ENCODE measurements at regions not wholly inside any gene's neighbourhood (a gene's known extent, or its start where the extent isn't known, plus 50 kb on each side); places are given as distances from the start of the nearest gene placed in this dataset.
A peak's percentile ranks its signal among the peaks of the same experiment; 100 is the strongest.
"Not testable (repeated sequence)": the region's sequence is repeated elsewhere in the genome, so short reads cannot be mapped to it uniquely, and the experiment has no call there.

DNA sequence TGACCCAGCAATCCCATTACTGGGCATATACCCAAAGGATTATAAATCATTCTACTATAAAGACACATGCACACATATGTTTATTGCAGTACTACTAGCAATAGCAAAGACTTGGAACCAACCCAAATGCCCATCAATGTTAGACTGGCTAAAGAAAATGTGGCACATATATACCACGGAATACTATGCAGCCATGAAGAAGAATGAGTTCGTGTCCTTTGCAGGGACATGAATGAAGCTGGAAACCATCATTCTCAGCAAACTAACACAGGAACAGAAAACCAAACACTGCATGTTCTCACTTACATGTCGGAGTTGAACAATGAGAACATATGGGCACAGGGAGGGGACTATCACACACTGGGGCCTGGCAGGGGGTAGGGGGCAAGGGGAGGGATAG, 183.0 kb downstream of the HACE1 start:
- not testable (repeated sequence) for DNase-seq (ENCODE audit: low spot score)

DNA sequence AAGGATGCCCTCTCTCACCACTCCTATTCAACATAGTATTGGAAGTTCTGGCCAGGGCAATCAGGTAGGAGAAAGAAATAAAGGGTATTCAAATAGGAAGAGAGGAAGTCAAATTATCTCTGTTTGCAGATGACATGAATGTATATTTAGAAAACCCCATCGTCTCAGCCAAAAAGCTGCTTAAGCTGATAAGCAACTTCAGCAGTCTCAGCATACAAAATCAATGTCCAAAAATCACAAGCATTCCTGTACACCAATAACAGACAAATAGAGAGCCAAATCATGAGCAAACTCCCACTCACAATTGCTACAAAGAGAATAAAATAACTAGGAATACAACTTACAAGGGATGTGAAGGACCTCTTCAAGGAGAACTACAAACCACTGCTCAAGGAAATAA, 184.6 kb downstream of the HACE1 start:
- DNase-seq (ENCODE audit: low spot score): not testable (repeated sequence)

DNA sequence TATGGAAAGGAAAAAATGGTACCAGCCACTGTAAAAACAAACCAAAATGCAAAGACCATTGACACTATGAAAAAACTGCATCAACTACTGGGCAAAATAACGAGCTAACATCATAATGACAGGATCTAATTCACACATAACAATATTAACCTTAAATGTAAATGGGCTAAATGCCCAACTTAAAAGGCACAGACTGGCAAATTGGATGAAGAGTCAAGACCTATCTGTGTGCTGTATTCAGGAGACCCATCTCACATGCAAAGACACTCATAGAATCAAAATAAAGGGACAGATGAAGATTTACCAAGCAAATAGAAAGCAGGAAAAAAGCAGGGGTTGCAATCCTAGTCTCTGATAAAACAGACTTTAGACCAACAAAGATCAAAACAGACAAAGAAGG, 186.6 kb downstream of the HACE1 start:
- DNase-seq (ENCODE audit: low spot score): not testable (repeated sequence)

DNA sequence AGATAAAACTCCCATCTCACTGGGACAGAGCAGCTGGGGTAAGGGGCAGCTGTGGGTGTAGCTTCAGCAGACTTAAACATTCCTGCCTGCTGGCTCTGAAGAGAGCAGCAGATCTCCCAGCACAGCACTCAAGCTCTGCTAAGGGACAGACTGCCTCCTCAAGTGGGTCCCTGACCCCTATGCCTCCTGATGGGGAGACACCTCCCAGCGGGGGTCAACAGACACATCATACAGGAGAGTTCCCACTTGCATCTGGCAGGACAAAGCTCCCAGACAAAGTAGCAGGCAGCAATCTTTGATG, 188.2 kb downstream of the HACE1 start:
- not testable (repeated sequence) for DNase-seq (ENCODE audit: low spot score)

DNA sequence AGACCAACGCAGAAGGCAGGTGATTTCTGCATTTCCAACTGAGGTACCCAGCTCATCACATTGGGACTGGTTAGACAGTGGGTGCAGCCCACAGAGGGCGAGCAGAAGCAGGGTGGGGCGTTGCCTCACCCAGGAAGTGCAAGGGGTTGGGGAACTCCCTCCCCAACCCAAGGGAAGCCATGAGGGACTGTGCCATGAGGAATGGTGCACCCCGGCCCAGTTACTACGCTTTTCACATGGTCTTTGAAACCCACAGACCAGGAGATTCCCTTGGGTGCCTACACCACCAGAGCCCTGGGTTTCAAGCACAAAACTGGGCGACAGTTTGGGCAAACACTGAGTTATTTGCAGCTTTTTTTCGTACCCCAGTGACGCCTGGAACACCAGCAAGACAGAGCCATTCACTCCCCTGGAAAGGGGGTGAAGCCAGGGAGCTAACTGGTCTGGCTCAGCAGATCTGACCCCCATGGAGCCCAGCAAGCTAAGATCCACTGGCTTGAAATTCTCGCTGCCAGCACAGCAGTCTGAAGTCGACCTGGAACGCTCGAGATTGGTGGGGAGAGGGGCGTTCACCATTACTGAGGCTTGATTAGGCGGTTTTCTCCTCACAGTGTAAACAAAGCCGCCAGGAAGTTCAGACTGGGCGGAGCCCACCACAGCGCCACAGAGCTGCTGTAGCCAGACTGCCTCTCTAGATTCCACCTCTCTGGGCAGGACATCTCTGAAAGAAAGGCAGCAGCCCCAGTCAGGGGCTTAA, 188.7 kb downstream of the HACE1 start:
- DNase-seq (ENCODE audit: low spot score): not testable (repeated sequence)

DNA sequence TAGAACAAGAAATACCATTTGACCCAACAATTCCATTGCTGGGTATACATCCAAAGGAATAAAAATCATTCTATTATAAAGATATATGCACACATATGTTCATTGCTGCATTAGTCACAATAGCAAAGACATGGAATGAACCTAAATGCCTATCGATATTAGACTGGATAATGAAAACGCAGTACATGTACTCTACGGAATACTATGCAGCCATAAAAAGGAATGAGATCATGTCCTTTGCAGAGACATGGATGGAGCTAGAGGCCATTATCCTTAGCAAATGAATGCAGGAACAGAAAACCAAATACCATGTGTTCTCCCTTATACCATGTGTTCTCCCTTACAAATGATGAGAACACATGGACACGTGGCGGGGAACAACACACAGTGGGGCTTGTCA, 190.2 kb downstream of the HACE1 start:
- no peak for DNase-seq (ENCODE audit: low spot score)

DNA sequence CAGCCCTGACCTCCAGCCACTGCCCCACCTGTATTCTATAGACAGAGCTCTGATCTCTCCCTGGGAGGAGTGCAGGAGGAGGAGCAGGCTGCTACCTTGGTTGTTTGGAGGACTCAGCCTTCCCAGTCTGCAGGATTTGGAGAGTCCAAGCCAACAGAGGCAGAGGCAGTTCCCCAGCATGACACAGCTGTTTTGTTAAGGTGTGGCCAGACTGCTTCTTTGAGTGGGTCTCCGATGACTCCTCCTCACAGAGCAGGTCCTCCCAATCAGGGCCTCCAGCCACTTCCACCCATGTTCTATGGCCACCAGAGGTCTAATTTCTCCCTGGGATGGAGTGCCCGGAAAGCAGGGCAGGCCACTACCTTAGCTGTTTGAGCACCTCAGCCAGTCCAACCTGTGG, 203.5 kb downstream of the HACE1 start:
- no peak for DNase-seq (ENCODE audit: low spot score)

DNA sequence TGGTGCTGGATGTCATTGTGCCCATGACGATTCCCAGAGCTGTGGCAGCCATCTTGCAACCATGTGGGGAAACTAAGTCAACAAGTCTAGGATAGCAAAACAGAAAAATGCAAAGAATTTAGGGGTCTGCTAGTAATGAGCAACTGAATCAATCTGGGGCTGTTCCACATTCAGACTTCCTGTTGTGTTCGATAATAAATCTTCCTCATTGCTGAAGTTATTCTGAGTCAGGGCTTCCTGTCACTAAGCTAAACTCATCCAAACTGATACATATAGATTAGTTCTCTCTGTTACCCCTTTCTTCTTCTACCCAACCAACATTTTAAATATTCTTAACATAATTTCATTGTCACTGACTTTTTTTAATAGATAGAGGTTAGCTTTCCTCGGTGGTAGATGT, 205.9 kb downstream of the HACE1 start:
- no peak for DNase-seq (ENCODE audit: low spot score)

DNA sequence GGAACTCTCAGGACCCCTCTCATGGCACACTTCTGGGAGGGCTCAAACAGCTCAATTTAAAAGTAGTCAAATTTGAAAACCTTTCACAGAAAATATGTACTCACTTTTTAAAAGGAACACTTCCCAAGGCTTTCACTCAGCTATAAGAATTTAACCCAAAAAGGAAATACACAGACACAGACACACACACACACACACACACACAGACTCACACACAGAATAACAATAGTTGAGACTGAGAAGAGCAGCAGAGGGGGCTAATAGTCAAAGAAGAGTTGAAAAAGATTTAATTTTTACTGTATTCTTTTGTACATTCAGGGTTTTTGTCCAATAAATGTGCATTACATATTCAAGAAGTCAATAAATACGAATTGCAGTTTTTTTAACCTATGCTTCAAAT, 211.4 kb downstream of the HACE1 start:
- DNase-seq (ENCODE audit: low spot score): no peak

DNA sequence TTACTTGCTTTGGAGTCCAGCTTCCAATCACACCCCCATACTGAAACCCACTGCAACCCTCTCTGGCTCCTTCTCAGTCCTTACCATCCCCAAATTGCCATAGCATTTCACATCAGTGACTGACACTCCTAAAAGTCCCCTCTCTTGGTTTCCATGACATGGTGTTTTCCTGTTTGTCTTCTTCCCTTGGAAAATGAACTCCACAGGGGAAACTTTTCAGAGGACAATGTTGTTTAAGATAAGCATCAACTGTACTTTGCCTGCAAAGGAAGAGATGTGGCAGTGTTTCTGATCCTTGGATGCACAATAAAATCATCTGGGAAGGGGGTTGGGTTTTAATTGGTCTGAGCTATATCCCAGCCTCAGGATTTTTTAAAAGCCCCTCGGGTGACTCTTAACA, 214.9 kb downstream of the HACE1 start:
- DNase-seq (ENCODE audit: low spot score): no peak

DNA sequence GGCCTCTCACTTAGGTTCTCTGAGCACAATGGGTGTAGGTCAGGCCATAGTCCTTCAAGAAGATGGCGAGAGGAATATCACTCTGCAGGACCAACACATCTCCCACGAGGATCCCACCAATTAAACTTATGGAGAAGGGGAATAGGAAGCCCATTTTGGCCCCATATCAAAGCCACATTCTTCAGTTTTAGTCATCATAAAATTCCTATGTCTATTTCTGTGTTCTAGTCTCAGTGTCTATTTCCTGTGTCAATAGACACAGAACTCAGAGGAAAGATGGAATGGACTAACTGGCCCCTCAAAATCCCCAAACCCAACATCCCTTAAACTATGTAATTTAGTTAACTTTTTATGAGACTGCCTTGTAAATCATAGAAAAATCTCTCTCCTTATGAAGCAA, 216.8 kb downstream of the HACE1 start:
- no peak for DNase-seq (ENCODE audit: low spot score)

DNA sequence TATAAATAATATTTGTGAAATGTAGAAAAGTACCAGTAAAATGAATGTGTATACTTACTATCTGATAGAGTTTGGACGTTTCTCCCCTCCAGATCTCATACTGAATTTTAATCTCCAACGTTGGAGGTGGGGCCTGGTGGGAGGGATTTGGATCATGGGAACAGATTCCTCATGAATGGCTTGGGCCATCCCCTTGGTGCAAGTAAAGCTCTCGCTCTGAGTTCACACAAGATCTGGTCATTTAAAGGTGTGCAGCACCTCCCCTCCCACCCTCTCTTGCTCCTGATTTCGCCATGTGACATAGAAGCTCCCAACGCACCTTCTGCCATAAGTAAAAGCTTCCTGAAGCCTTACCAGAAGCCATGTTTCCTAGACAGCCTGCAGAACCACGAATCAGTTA, 219.0 kb downstream of the HACE1 start:
- DNase-seq (ENCODE audit: low spot score): no peak

DNA sequence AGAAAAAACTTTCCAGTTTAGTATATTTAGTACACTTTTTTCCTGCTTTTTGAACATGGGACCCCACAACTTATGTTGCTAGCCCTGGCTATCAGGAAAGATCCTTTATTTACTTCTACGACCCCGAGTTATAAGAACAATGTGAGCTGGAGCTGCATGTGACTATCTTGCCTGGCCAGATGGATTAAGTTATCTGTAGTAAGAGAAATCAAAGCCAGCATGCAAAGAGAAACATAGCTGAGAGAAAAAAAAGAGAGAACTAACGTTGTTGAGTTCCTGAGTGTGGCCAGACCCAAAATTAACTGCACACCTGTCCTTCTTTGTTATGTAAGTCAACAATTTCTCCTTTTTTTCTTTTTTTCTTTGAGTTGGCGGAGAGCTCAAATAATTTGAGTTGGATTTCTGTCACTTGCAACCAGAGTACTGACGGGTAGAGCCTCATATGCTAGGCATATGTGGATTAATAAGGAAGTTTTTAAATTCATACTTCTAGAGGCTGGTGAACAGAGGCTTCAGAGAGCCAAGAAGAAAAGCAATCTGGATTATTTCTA, 219.5 kb downstream of the HACE1 start:
- DNase-seq (ENCODE audit: low spot score): no peak

DNA sequence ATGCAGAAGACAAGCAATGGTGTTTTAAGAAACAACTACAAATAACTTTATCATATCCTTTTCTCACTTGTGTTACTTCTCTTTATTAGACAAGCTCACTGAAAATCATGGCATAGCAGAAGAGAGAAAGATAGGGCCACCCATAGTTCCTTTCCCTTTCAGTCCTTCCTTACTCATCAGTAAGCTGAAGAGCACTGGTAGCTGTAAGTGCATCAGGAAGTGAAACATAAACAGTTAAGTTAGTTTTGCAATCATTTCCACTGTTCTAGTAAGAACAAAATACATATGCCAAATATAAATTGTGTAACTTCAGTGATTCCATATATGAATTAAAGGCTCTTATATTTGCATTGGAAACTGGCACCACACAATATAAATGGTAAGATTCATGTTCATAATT, 220.1 kb downstream of the HACE1 start:
- no peak for DNase-seq (ENCODE audit: low spot score)

DNA sequence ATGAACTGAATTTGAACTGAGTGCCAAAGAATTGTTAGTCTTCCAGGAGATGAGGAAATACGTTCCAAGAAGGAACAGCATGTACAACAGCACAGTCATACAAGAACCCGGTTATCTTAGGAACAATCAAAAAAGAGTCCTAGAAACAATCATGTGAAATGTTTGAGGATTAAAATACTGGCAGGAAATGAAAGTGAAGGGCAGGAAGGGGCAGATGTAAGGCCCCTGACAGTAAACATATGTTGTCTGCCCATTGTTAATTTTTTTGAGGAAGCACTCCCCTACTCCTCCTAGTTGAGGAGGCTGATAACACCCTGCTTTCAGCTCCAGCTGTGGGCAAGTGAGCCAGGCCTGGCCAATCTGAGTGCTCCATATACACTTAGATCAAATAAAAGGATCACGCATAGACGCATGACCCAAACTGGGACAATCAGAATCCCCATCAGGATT, 220.9 kb downstream of the HACE1 start:
- DNase-seq (ENCODE audit: low spot score): no peak

DNA sequence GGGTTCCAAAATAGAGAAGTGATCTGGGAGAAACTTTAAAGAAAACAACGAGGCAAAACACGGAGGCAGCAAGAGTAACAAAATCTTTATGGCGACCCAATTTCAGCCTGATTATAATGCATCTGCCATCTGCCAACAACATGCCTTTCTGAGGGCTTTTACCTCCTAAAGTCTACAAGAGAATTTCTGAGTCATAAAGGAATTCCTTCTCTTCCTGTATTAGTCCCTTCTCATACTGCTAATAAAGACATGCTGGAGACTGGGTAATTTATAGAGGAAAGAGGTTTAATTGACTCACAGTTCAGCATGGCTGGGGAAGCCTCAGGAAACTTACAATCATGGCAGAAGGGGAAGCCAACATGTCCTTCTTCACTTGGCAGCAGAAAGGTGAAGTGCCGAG, 226.6 kb downstream of the HACE1 start:
- no peak for DNase-seq (ENCODE audit: low spot score)

DNA sequence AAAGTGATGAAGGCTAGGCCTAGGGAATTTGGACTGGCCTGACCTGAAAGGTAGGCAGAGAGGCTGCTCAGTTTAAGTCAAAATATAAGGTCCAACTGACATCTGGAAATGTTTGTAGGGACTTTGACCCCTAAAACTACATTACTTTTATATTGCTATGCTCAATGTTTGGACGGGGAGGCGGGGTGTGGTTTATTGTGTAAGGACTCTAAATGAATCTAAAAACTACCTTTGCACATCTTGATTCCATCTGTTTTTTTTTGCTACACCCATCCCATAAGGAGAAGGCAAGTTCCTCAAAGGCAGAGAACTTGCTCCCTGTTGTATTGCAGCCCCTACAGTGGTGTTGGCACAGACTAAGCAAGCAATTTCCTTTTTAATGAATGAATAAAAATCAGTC, 227.1 kb downstream of the HACE1 start:
- no peak for DNase-seq (ENCODE audit: low spot score)

DNA sequence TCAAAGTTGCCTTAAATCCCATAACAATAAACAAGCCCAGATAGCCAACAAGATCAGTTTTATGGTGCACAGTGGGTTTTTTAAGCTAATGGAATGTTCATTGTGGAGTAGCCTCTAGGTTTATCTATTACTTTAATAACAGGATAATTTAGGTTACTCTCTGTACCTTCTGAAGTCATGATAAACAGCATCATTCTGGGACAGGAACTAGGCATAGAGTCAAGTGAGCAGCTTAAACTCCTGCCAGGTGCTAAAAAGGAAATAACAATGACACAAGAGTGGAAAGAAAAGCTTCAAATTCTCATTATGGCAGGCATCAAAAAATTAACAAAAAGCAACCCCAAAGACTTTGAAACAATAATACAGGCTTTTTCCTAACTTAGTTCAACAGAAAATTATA, 228.8 kb downstream of the HACE1 start:
- DNase-seq (ENCODE audit: low spot score): no peak

DNA sequence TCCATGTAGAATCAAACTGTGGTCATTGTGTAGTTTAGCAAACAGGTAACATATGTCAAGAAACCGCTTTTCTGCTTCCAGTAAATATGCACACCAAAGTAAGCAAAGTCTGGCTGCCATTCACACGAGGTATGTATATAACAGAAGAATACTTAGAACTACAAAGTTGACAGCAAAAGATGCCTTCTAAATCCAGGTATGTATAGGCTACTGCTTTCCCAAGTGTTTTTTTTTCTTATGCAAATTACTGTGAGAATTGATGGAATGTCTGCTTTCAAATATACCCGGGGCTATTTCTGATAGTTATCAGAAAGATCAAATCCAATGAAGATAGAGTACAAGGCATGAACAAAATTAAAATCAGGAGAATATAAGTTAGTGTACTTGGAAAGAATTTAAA, 229.2 kb downstream of the HACE1 start:
- no peak for DNase-seq (ENCODE audit: low spot score)

DNA sequence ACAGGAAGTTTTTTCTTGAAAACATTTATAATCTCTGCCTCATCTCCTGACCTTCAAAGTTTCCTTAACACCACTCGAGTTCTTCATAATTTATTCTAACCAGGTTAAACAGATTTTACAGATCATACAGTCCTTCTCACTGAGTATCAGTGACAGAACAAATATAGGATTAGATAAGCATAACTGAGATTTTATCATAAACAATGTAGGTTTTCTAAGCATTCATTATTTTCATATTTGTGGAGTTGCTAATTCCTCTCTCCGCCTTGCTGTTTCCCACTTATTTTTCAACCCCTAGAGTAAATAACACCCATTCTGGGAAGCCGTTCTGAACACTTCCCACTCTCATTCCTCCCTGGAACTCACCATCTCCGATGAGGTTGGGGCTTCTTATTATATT, 229.9 kb downstream of the HACE1 start:
- no peak for DNase-seq (ENCODE audit: low spot score)

DNA sequence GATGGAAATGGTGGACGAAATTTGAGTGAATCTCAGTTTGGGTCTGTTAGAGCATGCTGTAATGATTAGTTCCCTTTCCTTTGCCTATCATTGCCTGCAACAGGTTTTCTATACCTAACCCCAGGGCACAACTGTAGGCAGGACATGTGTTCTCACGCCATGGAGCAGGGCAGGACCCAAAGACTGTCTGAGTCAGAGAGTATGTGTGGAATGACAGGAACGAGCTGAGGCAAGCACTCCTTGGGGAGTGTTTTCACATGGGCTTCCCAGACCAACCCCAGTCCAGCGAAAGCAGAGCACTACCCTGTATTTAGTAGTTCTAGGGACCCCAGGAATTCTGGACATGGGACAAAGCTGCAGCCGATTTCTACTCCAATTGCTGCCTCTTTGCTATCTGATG, 234.2 kb downstream of the HACE1 start:
- DNase-seq (ENCODE audit: low spot score): peak; percentile 62

DNA sequence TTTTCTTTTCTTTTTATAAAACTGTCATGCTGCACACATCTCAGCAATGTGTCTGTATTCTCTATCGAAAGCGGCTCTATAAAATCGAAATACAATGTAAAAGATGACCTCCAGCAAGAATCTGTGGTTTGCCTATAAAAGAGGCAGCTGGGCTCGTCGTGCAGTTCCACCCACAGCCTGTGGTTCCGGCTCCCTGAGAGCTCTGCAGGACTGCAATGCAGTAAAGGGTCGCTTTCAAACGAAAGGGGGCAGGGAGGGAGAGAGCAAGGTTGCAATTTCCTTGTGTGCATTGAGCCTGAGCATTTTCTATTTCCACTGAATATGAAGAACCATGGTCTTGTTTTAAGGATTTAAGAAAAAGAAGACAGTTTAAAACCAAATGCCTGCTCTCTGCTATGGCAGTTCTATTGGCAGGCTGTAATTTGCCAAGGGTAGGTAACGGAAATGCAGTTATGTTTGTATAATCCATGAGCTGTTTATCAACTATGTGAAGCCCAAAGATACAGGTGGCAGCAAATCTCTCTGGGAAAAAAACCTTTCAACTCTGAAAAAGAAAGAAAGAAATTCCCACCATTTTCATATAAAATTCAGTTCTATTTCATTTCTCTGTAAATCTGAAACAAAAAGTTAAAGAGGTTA, 236.5 kb downstream of the HACE1 start:
- no peak for DNase-seq (ENCODE audit: low spot score)

DNA sequence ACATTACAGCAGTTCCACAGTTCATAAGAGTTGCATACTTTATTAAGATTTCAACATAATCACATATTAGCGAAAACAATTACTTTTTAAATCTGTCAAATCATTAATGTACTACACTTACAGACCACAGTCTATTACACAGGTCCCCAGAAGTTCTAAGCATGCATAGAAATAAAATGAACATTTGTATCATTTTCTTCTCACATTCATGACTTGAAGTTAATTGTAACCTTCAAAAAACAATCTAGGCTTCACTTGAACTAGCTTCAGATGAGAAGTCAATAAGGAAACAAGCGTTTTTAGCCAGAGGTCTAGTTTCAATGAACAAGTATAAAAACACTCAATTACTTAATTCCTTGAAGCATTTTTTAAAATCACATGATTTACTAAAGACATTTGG, 238.3 kb downstream of the HACE1 start:
- DNase-seq (ENCODE audit: low spot score): no peak

DNA sequence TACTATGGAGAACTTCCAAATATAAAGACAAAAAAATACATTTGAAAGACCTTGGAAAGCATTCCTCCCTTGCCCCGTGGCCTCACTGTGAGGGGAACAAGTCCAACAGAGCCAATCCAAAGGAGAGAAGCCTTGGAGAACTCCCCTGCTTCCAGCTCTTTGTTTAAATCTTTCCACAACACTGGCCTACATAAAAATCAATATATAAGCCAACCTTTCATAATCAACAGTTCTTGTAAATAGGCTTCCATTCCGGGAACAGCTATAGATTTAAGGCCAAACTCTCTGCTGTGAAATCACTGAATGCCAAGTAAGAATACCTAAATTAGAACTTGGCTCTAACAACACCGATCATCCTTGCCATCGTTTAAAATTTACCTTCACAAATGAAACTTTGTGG, 242.1 kb downstream of the HACE1 start:
- no peak for DNase-seq (ENCODE audit: low spot score)
